Astrocyte (in vitro differentiated cells and primary cell): ENCODE measurements at regions not wholly inside any gene's neighbourhood (a gene's known extent, or its start where the extent isn't known, plus 50 kb on each side); places are given as distances from the start of the nearest gene placed in this dataset.
A peak's percentile ranks its signal among the peaks of the same experiment; 100 is the strongest.

ENCODE experiments used
- DNase-seq: peaks from one replicate; pipeline ENCODE4 v3.0.0-alpha.2; 2010; ENCODE audit warnings: low read depth
- FAIRE-seq: peaks from 2 replicates; lab custom pipeline; 2011; peaks lifted over from hg19 to GRCh38; lab: Jason Lieb, UNC
- H2AFZ ChIP-seq: 2 replicates; pipeline ENCODE4 v1.6.0; 2012; ENCODE audit warnings: low read depth, low read length, inconsistent platforms
- H3K27ac ChIP-seq: 2 replicates; pipeline ENCODE4 v1.5.1; 2011; ENCODE audit warnings: low read depth, low read length, inconsistent platforms
- H3K27me3 ChIP-seq: 2 replicates; pipeline ENCODE4 v1.6.0; 2011; ENCODE audit warnings: low read length, inconsistent platforms; ENCODE audit not compliant: insufficient read depth
- H3K36me3 ChIP-seq: 2 replicates; pipeline ENCODE4 v1.5.1; 2011; ENCODE audit warnings: low read length, inconsistent platforms; ENCODE audit not compliant: insufficient read depth
- H3K4me1 ChIP-seq: 2 replicates; pipeline ENCODE4 v1.5.1; 2011; ENCODE audit warnings: low read length, inconsistent platforms; ENCODE audit not compliant: insufficient read depth
- H3K4me2 ChIP-seq: 2 replicates; pipeline ENCODE4 v1.6.0; 2012; ENCODE audit warnings: low read length, inconsistent platforms
- H3K4me3 ChIP-seq: 2 replicates; pipeline ENCODE4 v1.5.1; 2011; ENCODE audit warnings: low read depth, mild to moderate bottlenecking, low read length, inconsistent platforms; ENCODE audit not compliant: insufficient read depth
- H3K79me2 ChIP-seq: 2 replicates; pipeline ENCODE4 v1.6.0; 2012; ENCODE audit warnings: mild to moderate bottlenecking, low read length, inconsistent platforms; ENCODE audit not compliant: insufficient read depth
- H3K9ac ChIP-seq: 2 replicates; pipeline ENCODE4 v1.6.0; 2012; ENCODE audit warnings: mild to moderate bottlenecking, low read length, inconsistent platforms
- H3K9me3 ChIP-seq: 2 replicates; pipeline ENCODE4 v1.5.1; 2012; ENCODE audit warnings: low read depth, mild to moderate bottlenecking, low read length, inconsistent platforms; ENCODE audit not compliant: insufficient read depth
- H4K20me1 ChIP-seq: 2 replicates; pipeline ENCODE4 v1.6.0; 2012; ENCODE audit warnings: low read length, inconsistent platforms; ENCODE audit not compliant: insufficient read depth
- H3K27ac Mint-ChIP-seq: one replicate; pipeline ENCODE4 v1.8.0; 2021; ENCODE audit warnings: mild to moderate bottlenecking, mixed read lengths; ENCODE audit not compliant: unreplicated experiment
- H3K27me3 Mint-ChIP-seq: one replicate; pipeline ENCODE4 v1.8.0; 2021; ENCODE audit warnings: low read depth, mixed read lengths; ENCODE audit not compliant: unreplicated experiment
- H3K36me3 Mint-ChIP-seq: one replicate; pipeline ENCODE4 v1.8.0; 2021; ENCODE audit warnings: low read depth, mixed read lengths; ENCODE audit not compliant: unreplicated experiment
- H3K4me1 Mint-ChIP-seq: one replicate; pipeline ENCODE4 v1.8.0; 2021; ENCODE audit warnings: low read depth, mixed read lengths; ENCODE audit not compliant: unreplicated experiment
- H3K4me3 Mint-ChIP-seq: one replicate; pipeline ENCODE4 v1.8.0; 2021; ENCODE audit warnings: mild to moderate bottlenecking, moderate library complexity, mixed read lengths; ENCODE audit not compliant: unreplicated experiment
- H3K9me3 Mint-ChIP-seq: one replicate; pipeline ENCODE4 v1.8.0; 2021; ENCODE audit warnings: mild to moderate bottlenecking, mixed read lengths; ENCODE audit not compliant: unreplicated experiment
- EZH2 ChIP-seq: IDR thresholded peaks from 2 replicates; pipeline ENCODE4 v1.6.1; 2012; ENCODE audit warnings: mild to moderate bottlenecking, low read length, inconsistent platforms; ENCODE audit not compliant: insufficient read depth
- TF ChIP-seq, protein P1 (sequence below): IDR thresholded peaks from 2 replicates; pipeline ENCODE4 v1.5.1; 2011; ENCODE audit warnings: low read depth, mild to moderate bottlenecking, inconsistent platforms, low read length, moderate library complexity; ENCODE audit not compliant: insufficient read depth

DNA sequence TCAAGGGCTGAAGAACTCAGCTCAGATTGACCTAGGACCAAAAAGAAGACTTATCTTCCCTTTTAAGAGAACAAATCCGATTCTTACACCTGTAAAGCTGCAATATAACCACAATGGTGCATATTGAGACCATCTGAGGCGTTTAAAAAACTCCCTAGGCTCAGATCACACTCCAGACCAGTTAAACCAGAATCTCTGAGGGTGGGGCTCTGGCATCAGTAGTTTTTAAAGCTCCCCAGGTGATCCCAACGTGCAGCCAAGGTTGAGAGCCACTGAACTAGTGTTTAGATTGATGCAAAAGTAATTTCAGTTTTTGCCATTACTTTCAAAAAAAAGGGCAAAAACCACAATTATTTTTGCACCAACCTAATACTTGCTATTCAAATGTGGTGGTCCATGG lies 73.9 kb upstream of the GPM6B start:
- Mint-ChIP-seq H3K9me3 (no peaks in the 10 kb centered on the region), H3K27me3 (no peaks in the 10 kb centered on the region), H3K4me1 (peaks cover 23% of the 10 kb centered on the region), H3K4me3 (no peak overlapping the region), H3K27ac (no peak overlapping the region), H3K36me3 (no peaks in the 10 kb centered on the region)
- Histone ChIP-seq H4K20me1 (no peaks in the 10 kb centered on the region), H3K4me2 (no peak overlapping the region), H2AFZ (no peak overlapping the region), H3K4me3 (no peak overlapping the region), H3K9ac (no peak overlapping the region), H3K4me1 (peaks cover 19% of the 10 kb centered on the region), H3K9me3 (no peaks in the 10 kb centered on the region), H3K36me3 (no peaks in the 10 kb centered on the region), H3K27me3 (no peaks in the 10 kb centered on the region), H3K27ac (no peak overlapping the region), H3K79me2 (no peaks in the 10 kb centered on the region)
- FAIRE-seq (no peak), DNase-seq (no peak)
- no peak for TF ChIP-seq EZH2
- TF ChIP-seq, protein P1, sequence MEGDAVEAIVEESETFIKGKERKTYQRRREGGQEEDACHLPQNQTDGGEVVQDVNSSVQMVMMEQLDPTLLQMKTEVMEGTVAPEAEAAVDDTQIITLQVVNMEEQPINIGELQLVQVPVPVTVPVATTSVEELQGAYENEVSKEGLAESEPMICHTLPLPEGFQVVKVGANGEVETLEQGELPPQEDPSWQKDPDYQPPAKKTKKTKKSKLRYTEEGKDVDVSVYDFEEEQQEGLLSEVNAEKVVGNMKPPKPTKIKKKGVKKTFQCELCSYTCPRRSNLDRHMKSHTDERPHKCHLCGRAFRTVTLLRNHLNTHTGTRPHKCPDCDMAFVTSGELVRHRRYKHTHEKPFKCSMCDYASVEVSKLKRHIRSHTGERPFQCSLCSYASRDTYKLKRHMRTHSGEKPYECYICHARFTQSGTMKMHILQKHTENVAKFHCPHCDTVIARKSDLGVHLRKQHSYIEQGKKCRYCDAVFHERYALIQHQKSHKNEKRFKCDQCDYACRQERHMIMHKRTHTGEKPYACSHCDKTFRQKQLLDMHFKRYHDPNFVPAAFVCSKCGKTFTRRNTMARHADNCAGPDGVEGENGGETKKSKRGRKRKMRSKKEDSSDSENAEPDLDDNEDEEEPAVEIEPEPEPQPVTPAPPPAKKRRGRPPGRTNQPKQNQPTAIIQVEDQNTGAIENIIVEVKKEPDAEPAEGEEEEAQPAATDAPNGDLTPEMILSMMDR: no peak

DNA sequence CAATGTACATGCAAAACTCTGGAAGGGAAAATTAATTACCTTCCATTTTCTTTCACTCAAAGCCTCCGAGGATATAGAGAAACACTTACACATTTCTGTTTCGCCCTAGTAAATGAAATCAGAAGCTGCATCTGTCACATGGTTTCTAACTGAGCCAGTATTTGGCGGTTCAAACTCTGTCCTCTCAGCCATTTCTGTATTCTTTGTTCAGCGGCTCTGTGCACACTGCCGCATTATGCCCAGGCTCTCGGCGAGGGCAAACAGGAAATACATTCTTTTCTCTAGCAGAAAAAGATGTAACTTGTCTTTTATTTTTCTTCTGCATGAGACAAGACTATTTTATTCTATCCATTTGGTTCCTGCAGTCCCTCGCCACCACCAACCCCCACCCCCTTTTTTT lies 71.4 kb upstream of the GPM6B start:
- TF ChIP-seq, protein P1: no peak
- TF ChIP-seq EZH2: no peak
- Mint-ChIP-seq H3K9me3 (no peaks in the 10 kb centered on the region), H3K4me1 (peaks cover 23% of the 10 kb centered on the region), H3K36me3 (no peaks in the 10 kb centered on the region), H3K4me3 (peak overlapping the region; percentile 54), H3K27ac (no peak overlapping the region), H3K27me3 (no peaks in the 10 kb centered on the region)
- no peak for DNase-seq
- Histone ChIP-seq H2AFZ (peak overlapping the region; percentile 52), H3K27ac (no peak overlapping the region), H3K27me3 (no peaks in the 10 kb centered on the region), H3K9ac (peak overlapping the region; percentile 31), H3K36me3 (no peaks in the 10 kb centered on the region), H3K79me2 (no peaks in the 10 kb centered on the region), H3K4me1 (peaks cover 9% of the 10 kb centered on the region), H3K4me2 (peak overlapping the region; percentile 69), H4K20me1 (no peaks in the 10 kb centered on the region), H3K9me3 (no peaks in the 10 kb centered on the region), H3K4me3 (peak overlapping the region; percentile 1)
- FAIRE-seq: peak; percentile 32

DNA sequence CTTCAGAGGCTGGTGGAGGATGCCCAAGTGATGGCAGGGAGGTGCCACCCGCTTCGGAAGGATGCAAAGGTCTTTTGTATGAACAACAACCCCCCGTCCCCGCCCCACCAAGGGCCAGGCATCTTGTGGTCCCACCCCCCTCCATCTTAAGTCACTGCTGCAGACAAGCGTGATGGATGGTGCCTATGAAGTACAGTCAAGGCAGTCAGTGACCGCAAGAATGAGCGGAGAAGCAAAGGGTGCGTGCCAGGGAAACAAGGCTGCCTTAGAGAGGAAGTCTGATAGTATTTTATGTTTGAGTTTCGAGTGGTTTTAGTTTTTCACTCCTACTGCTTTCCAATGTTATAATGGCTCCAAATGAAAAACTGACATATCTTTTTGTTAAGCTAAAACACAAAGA lies 68.7 kb upstream of the GPM6B start:
- peak; percentile 73 for FAIRE-seq
- no peak overlapping the region for H3K4me2 ChIP-seq
- peaks cover 16% of the 10 kb centered on the region for H3K4me1 Mint-ChIP-seq
- no peaks in the 10 kb centered on the region for H3K27me3 ChIP-seq
- TF ChIP-seq EZH2: no peak
- TF ChIP-seq, protein P1: no peak
- no peak overlapping the region for H3K27ac Mint-ChIP-seq
- no peaks in the 10 kb centered on the region for H4K20me1 ChIP-seq
- no peaks in the 10 kb centered on the region for H3K27me3 Mint-ChIP-seq
- H3K36me3 ChIP-seq: no peaks in the 10 kb centered on the region
- H3K9me3 ChIP-seq: no peaks in the 10 kb centered on the region
- H2AFZ ChIP-seq: no peak overlapping the region
- no peak overlapping the region for H3K9ac ChIP-seq
- peaks cover 9% of the 10 kb centered on the region for H3K4me1 ChIP-seq
- DNase-seq: peak; percentile 79
- no peaks in the 10 kb centered on the region for H3K79me2 ChIP-seq
- no peak overlapping the region for H3K4me3 ChIP-seq
- no peaks in the 10 kb centered on the region for H3K9me3 Mint-ChIP-seq
- no peak overlapping the region for H3K27ac ChIP-seq
- H3K36me3 Mint-ChIP-seq: no peaks in the 10 kb centered on the region
- no peak overlapping the region for H3K4me3 Mint-ChIP-seq
